ENCODE measurements at regions not wholly inside any gene's neighbourhood (a gene's known extent, or its start where the extent isn't known, plus 50 kb on each side); places are given as distances from the start of the nearest gene placed in this dataset.

DNA sequence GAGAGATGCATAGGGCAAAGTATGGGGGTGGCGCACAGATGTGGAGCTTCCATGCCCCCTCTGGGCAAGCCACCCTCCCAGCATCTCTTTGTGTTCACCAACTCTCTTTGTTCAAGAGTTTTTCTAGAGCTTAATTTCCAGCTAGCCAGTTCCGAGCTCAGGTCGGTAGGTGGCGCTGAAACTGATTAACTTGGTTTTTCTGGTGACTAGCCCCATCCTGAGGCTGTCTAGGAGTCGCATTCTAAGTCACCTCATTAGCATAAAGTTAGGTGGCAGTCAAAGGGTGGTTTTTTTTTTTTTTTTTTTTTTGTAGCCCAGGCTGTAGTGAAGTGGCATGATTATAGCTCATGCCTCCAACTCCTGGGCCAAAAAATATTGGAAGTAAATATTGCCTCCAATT is 476.4 kb downstream of the KDM4C start:
- no peak for DNase-seq (ENCODE audit: low read depth)

DNA sequence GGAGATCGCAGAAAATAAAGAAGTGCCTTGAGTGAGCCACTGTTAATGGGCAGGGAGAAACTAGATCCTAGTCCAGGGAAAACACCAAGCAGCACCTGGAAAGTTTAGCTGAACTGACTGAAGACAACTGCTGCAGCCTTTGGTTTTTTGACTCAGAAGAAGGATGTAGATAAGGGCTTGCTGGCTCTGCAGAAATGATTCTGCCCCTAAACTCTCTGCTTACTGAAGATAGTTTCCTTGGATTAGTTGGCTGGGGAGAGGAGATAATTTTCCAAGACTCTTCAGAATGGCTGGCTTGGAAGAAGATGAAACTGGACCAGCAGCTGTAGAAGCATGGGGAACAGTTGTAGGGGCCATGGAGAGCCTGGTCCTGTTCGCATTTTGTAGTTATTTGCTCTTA is 471.8 kb downstream of the KDM4C start:
- no peak for DNase-seq (ENCODE audit: low read depth)
- no peak overlapping the region for H3K4me3 ChIP-seq (ENCODE audit: low read depth, low read length)

More for the DNA sequence above, 476.4 kb downstream of the KDM4C start:
- H3K4me3 ChIP-seq (ENCODE audit: low read depth, low read length) = no peak overlapping the region

DNA sequence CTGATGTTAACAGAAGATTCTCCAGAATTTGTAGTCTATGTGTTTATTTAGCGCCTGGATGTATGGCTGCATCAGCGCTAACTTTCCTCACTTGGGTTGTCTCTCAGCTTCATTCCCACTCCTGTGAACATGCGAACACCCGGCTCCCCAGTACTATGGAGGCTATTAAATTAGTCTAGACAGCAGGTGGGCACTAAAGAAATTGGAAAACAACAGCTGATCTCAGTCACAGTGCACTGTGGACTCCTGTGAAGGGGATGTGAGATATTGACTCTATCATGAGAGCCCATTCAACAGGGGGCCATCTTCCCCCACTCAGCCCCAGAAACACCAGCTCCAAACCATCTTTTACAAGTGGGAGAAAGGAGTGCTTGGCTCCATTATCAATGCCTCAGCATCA is 471.0 kb downstream of the KDM4C start:
- H3K4me3 ChIP-seq (ENCODE audit: low read depth, low read length) = no peak overlapping the region
- no peak for DNase-seq (ENCODE audit: low read depth)

DNA sequence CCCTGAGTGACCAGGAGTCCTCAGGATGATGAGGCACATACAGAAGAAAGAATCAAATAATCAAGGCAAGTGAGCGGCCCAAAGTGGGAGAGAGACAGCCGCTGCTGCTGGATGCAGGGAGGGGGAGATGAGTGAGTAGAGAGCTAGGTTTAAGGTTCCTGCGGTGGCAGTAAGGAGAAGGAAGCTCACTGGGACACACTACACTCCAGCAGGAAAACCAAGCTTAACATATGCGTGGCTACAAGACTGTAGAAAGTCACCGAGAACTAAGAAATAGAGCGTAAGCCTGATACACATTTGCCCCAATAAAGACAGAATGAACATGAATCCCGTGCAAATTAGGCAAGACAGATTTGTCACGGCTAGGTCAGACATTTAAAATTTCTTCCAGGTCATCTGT is 470.2 kb downstream of the KDM4C start:
- no peak for DNase-seq (ENCODE audit: low read depth)
- no peak overlapping the region for H3K4me3 ChIP-seq (ENCODE audit: low read depth, low read length)

DNA sequence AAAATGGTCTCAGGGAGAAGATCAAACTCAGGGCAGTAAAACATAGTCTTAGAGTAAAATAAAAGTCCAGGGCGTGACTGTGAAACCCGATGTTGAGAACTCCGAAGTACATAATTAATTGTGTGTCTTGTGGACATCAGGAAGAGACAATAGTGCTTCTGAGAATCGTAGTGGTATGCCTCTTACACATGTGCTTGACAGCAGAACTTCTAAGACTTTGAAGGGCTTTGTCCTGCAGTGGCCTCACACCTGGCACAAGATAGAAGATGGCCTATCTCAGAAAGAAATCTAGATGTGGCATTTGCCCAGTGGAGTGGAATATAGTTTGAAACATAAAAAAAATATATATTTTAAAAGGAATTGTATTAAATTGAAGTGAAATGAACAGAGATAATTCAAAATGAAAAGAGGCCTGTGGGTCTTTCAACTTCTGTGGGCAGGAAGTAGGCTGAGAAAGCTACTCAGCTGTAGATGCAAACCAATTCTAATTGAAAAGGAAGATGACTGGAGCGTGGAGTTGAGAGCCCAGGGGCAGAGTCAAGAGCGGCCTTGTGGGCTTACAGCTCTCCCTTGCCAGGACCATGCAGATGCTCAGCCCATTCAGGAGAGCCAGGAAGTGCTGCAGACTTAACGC is 468.4 kb downstream of the KDM4C start:
- no peak overlapping the region for H3K4me3 ChIP-seq (ENCODE audit: low read depth, low read length)
- DNase-seq (ENCODE audit: low read depth) = no peak
